SU-DHL-6 (cell line): ENCODE measurements at regions not wholly inside any gene's neighbourhood (a gene's known extent, or its start where the extent isn't known, plus 50 kb on each side); places are given as distances from the start of the nearest gene placed in this dataset.

ENCODE experiments used
- H2AFZ ChIP-seq: fragments of 200-600 bp; sonication (generic); 2 replicates; pipeline ENCODE4 v1.6.1; 2014; ENCODE audit warnings: low read depth, mild to moderate bottlenecking, moderate library complexity, mixed read lengths, antibody characterized with exemption, low read length; ENCODE audit not compliant: severe bottlenecking
- H3F3A ChIP-seq: fragments of 200-600 bp; shearing (Covaris generic); 2 replicates; pipeline ENCODE4 v1.6.0; 2016; ENCODE audit warnings: antibody characterized with exemption, mild to moderate bottlenecking; ENCODE audit not compliant: insufficient read depth
- H3K27ac ChIP-seq: fragments of 200-600 bp; sonication (generic); 2 replicates; pipeline ENCODE4 v1.5.1; 2016; ENCODE audit warnings: low read depth, mild to moderate bottlenecking, low read length, moderate library complexity, mixed read lengths
- H3K27me3 ChIP-seq: fragments of 200-600 bp; sonication (generic), shearing (Covaris generic); 2 replicates; pipeline ENCODE4 v1.6.0; 2014; ENCODE audit warnings: mild to moderate bottlenecking, low read length
- H3K36me3 ChIP-seq: fragments of 200-600 bp; sonication (generic); 2 replicates; pipeline ENCODE4 v1.6.1; 2014; ENCODE audit warnings: mild to moderate bottlenecking, low read length, mixed read lengths
- H3K4me2 ChIP-seq: fragments of 300-600, 200-600 bp; shearing (Covaris generic), sonication (generic); 2 replicates; pipeline ENCODE4 v1.6.0; 2014; ENCODE audit warnings: low read length, low read depth, mild to moderate bottlenecking; ENCODE audit not compliant: poor library complexity, severe bottlenecking
- H3K4me3 ChIP-seq: fragments of 200-600 bp; sonication (generic); 2 replicates; pipeline ENCODE4 v1.5.1; 2014; ENCODE audit warnings: antibody characterized with exemption, low read length, mild to moderate bottlenecking, mixed read lengths; ENCODE audit not compliant: insufficient read depth, poor library complexity, severe bottlenecking
- H3K79me2 ChIP-seq: fragments of 200-600 bp; sonication (generic); 2 replicates; pipeline ENCODE4 v1.6.1; 2014; ENCODE audit warnings: mild to moderate bottlenecking, low read length, moderate library complexity; ENCODE audit not compliant: insufficient read depth
- H3K9ac ChIP-seq: fragments of 200-600 bp; sonication (generic); 2 replicates; pipeline ENCODE4 v1.7.0; 2014; ENCODE audit warnings: mild to moderate bottlenecking, low read length
- H3K9me2 ChIP-seq: fragments of 200-600 bp; sonication (generic); replicated peaks from 2 replicates; pipeline ENCODE4 v1.6.1; 2014; ENCODE audit warnings: low read length; ENCODE audit not compliant: insufficient read depth
- H3K9me3 ChIP-seq: fragments of 200-600 bp; sonication (generic); 2 replicates; pipeline ENCODE4 v1.6.1; 2014; ENCODE audit warnings: low read length, mixed read lengths; ENCODE audit not compliant: insufficient read depth
- H4K20me1 ChIP-seq: fragments of 200-600 bp; sonication (generic); 2 replicates; pipeline ENCODE4 v1.6.1; 2014; ENCODE audit warnings: low read depth, mild to moderate bottlenecking, antibody characterized with exemption, low read length, moderate library complexity, mixed read lengths
- CTCF ChIP-seq: fragments of 200-600 bp; sonication (generic); IDR thresholded peaks from one replicate; pipeline ENCODE4 v1.5.1; 2017; ENCODE audit warnings: antibody characterized with exemption, mild to moderate bottlenecking, low read length, moderate library complexity; ENCODE audit not compliant: insufficient read depth, poor library complexity, severe bottlenecking
- EZH2phosphoT487 ChIP-seq: fragments of 200-600 bp; sonication (generic), shearing (Covaris generic); conservative IDR thresholded peaks from 2 replicates; pipeline ENCODE4 v1.6.1; 2018; ENCODE audit warnings: mild to moderate bottlenecking, antibody characterized with exemption, low read length, moderate library complexity, mixed read lengths

- H3K36me3 ChIP-seq = no peaks in the 10 kb centered on the region
- no peaks in the 10 kb centered on the region for H3F3A ChIP-seq
- H2AFZ ChIP-seq = no peak overlapping the region
- H3K27ac ChIP-seq = no peak overlapping the region
- H3K9me3 ChIP-seq = no peaks in the 10 kb centered on the region
- TF ChIP-seq EZH2phosphoT487 = no peak
- H3K9me2 ChIP-seq = no peaks in the 10 kb centered on the region
- H4K20me1 ChIP-seq = no peaks in the 10 kb centered on the region
- H3K9ac ChIP-seq = no peak overlapping the region
- no peaks in the 10 kb centered on the region for H3K79me2 ChIP-seq
- no peak overlapping the region for H3K4me3 ChIP-seq
- no peak overlapping the region for H3K4me2 ChIP-seq
- no peaks in the 10 kb centered on the region for H3K27me3 ChIP-seq
Measured at GRCh38 chr7:26534649-26535482, 243.2 kb downstream of the SNX10 start.

GRCh38 chr7:26535483-26536007, 243.9 kb downstream of the SNX10 start:
- no peaks in the 10 kb centered on the region for H3K27me3 ChIP-seq

GRCh38 chr7:26538216-26538615, 246.6 kb downstream of the SNX10 start:
- Histone ChIP-seq H3K36me3 (no peaks in the 10 kb centered on the region), H3K4me2 (no peak overlapping the region), H4K20me1 (no peaks in the 10 kb centered on the region), H2AFZ (no peak overlapping the region), H3K27me3 (no peaks in the 10 kb centered on the region), H3K9me3 (no peaks in the 10 kb centered on the region), H3K9me2 (no peaks in the 10 kb centered on the region), H3K27ac (no peak overlapping the region), H3F3A (no peaks in the 10 kb centered on the region), H3K79me2 (no peaks in the 10 kb centered on the region), H3K9ac (no peak overlapping the region), H3K4me3 (no peak overlapping the region)
- no peak for TF ChIP-seq CTCF
- no peak for TF ChIP-seq EZH2phosphoT487

More at GRCh38 chr7:26535483-26536007, 243.9 kb downstream of the SNX10 start:
- Histone ChIP-seq H3K9me2 (no peaks in the 10 kb centered on the region), H3K27ac (no peak overlapping the region), H3K4me2 (no peak overlapping the region), H3K9me3 (no peaks in the 10 kb centered on the region), H4K20me1 (no peaks in the 10 kb centered on the region), H3K4me3 (no peak overlapping the region), H3K79me2 (no peaks in the 10 kb centered on the region), H3F3A (no peaks in the 10 kb centered on the region), H3K36me3 (no peaks in the 10 kb centered on the region), H2AFZ (no peak overlapping the region), H3K9ac (no peak overlapping the region)
- no peak for TF ChIP-seq EZH2phosphoT487
- no peak for TF ChIP-seq CTCF

GRCh38 chr7:26538689-26539088, 247.0 kb downstream of the SNX10 start:
- no peaks in the 10 kb centered on the region for H3F3A ChIP-seq
- H2AFZ ChIP-seq = no peak overlapping the region
- no peaks in the 10 kb centered on the region for H3K9me2 ChIP-seq
- H3K27ac ChIP-seq = no peak overlapping the region
- H3K79me2 ChIP-seq = no peaks in the 10 kb centered on the region
- no peaks in the 10 kb centered on the region for H3K36me3 ChIP-seq
- no peak for TF ChIP-seq EZH2phosphoT487
- no peak for TF ChIP-seq CTCF
- no peaks in the 10 kb centered on the region for H3K27me3 ChIP-seq
- H4K20me1 ChIP-seq = no peaks in the 10 kb centered on the region
- H3K4me2 ChIP-seq = no peak overlapping the region
- H3K9ac ChIP-seq = no peak overlapping the region
- H3K9me3 ChIP-seq = no peaks in the 10 kb centered on the region
- H3K4me3 ChIP-seq = no peak overlapping the region
